Mesothelial cell of epicardium (in vitro differentiated cells): ENCODE measurements at regions not wholly inside any gene's neighbourhood (a gene's known extent, or its start where the extent isn't known, plus 50 kb on each side); places are given as distances from the start of the nearest gene placed in this dataset.

Source experiments
- DNase-seq, 2 experiments: peaks; one replicate each; pipeline ENCODE4 v3.0.0; 2021; ENCODE audit warnings: low spot score in 2 of 2; ENCODE audit not compliant: unreplicated experiment in 2 of 2
- H3K27ac Mint-ChIP-seq: 2 replicates; pipeline ENCODE4 v1.8.0; 2021; ENCODE audit warnings: mixed read lengths
- H3K27me3 Mint-ChIP-seq: 2 replicates; pipeline ENCODE4 v1.8.0; 2021; ENCODE audit warnings: low read depth, mixed read lengths
- H3K36me3 Mint-ChIP-seq: 2 replicates; pipeline ENCODE4 v1.8.0; 2021; ENCODE audit warnings: mixed read lengths
- H3K4me1 Mint-ChIP-seq: 2 replicates; pipeline ENCODE4 v1.8.0; 2021; ENCODE audit warnings: mixed read lengths
- H3K4me3 Mint-ChIP-seq: 2 replicates; pipeline ENCODE4 v1.8.0; 2021; ENCODE audit warnings: mild to moderate bottlenecking, moderate library complexity, mixed read lengths
- H3K9me3 Mint-ChIP-seq: 2 replicates; pipeline ENCODE4 v1.8.0; 2021; ENCODE audit warnings: mixed read lengths
- TF ChIP-seq, protein P1 (sequence below): fragments of 200-600 bp; sonication (generic); IDR thresholded peaks from one replicate; pipeline ENCODE4 v1.5.0; 2021; ENCODE audit warnings: antibody characterized with exemption; ENCODE audit not compliant: unreplicated experiment

DNA sequence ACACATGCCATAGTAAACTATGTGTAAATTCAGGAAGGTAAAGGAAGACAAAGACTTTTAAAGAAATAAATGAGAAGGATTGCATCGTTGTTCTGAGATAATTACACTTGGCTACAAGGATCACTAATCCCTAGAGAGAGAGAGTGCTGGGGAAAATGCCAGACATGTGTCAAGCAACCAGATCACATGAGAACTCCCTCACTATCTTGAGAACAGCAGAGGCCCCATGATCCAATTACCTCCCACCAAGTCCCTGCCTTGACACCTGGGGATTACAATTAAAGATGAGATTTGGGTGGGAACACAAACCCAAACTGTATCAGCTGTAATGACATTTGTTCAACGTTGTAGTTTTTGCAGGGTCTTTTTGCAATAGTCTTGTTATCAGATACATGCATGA, 1600.9 kb upstream of the MIR17HG start:
- no peak overlapping the region for H3K4me3 Mint-ChIP-seq
- H3K27ac Mint-ChIP-seq: no peak overlapping the region
- no peaks in the 10 kb centered on the region for H3K36me3 Mint-ChIP-seq
- TF ChIP-seq, protein P1, sequence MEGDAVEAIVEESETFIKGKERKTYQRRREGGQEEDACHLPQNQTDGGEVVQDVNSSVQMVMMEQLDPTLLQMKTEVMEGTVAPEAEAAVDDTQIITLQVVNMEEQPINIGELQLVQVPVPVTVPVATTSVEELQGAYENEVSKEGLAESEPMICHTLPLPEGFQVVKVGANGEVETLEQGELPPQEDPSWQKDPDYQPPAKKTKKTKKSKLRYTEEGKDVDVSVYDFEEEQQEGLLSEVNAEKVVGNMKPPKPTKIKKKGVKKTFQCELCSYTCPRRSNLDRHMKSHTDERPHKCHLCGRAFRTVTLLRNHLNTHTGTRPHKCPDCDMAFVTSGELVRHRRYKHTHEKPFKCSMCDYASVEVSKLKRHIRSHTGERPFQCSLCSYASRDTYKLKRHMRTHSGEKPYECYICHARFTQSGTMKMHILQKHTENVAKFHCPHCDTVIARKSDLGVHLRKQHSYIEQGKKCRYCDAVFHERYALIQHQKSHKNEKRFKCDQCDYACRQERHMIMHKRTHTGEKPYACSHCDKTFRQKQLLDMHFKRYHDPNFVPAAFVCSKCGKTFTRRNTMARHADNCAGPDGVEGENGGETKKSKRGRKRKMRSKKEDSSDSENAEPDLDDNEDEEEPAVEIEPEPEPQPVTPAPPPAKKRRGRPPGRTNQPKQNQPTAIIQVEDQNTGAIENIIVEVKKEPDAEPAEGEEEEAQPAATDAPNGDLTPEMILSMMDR: no peak
- peaks cover 18% of the 10 kb centered on the region for H3K4me1 Mint-ChIP-seq
- no peak for DNase-seq
- H3K9me3 Mint-ChIP-seq: no peaks in the 10 kb centered on the region
- no peaks in the 10 kb centered on the region for H3K27me3 Mint-ChIP-seq

DNA sequence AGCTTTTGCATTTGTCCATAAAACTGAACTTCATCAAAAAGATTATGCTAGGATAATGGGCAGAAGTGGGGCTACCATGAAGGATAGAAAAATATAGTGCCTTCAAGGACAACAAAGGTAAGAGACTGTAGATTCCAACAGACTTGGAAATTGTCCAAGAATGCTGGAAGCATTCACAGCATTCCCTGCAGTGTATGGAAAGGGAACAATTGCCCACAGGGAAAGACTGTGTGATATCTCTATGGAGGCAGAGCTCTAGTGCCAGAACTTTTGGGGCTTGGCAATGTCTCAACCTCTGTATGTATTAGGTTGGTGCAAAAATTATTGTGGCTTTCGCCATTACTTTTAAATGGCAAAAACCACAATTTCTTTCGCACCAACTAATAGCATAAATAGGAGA, 1598.8 kb upstream of the MIR17HG start:
- TF ChIP-seq, protein P1: no peak
- Mint-ChIP-seq H3K27me3 (no peaks in the 10 kb centered on the region), H3K27ac (no peak overlapping the region), H3K9me3 (no peaks in the 10 kb centered on the region), H3K4me1 (peaks cover 18% of the 10 kb centered on the region), H3K36me3 (no peaks in the 10 kb centered on the region), H3K4me3 (no peak overlapping the region)
- DNase-seq: no peak

DNA sequence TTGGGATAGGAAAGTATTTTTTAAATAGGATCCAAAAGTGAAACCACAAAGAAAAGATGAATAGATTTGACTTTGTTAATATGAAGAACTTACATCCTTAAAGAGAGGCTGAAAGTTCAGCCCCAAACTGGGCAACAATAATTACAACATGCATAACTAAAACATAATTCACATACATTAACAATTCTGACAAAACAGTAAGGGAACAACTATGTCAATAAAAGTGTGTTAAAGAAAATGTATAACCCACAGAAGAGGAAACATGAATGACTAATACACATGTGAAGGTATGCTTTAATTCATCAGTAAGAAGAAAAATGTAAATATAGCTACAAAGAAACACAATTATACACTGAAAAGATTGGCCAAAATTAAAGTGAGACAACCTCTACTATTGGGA, 1597.6 kb upstream of the MIR17HG start:
- no peaks in the 10 kb centered on the region for H3K9me3 Mint-ChIP-seq
- H3K36me3 Mint-ChIP-seq: no peaks in the 10 kb centered on the region
- DNase-seq: no peak
- H3K4me1 Mint-ChIP-seq: peaks cover 18% of the 10 kb centered on the region
- no peak overlapping the region for H3K4me3 Mint-ChIP-seq
- TF ChIP-seq, protein P1: no peak
- H3K27me3 Mint-ChIP-seq: no peaks in the 10 kb centered on the region
- no peak overlapping the region for H3K27ac Mint-ChIP-seq

DNA sequence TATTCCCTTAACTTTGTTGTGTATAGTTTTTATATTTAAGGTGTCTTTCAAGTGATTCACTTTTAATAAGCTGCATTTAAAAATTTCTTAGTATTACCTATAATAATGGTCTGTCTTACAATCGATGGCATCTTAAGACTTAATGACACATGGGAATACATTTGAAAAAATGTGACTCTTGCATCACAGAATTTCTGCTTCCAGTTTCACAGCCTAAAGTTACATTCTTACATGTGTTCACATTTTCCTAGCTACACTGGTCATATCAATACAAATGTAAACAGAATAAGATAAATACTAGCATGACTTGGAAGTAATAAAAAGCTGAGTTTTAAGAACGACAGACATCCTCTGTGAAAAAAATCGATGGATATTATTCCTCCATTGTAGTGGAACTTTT, 1597.1 kb upstream of the MIR17HG start:
- TF ChIP-seq, protein P1: no peak
- Mint-ChIP-seq H3K27ac (no peak overlapping the region), H3K4me3 (no peak overlapping the region), H3K4me1 (peaks cover 18% of the 10 kb centered on the region), H3K27me3 (no peaks in the 10 kb centered on the region), H3K36me3 (no peaks in the 10 kb centered on the region), H3K9me3 (peaks cover under 1% of the 10 kb centered on the region)
- DNase-seq: no peak

DNA sequence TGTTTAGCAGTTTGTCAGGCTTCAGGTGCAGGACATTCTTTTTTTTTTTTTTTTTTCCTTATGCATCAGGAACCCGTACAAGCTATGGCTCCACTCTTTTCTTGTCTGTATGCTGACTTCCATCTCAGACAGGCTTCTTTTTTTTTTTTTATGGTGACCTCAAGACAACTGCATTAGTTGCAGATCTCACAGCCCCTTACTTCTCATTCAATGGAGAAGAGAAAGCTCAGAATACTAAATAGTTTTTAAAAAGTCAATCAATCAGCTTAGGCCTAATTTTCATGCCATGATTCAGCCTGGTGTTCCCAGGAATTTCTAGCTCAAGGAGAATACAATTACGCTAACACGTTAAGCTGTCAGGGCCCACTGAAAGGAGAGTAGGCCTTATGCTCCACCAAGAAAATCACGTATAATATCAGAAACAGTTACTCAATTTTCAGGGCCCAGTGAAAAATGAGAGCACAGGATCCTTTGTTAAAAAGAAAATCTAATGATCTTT, 1596.0 kb upstream of the MIR17HG start:
- Mint-ChIP-seq H3K27me3 (no peaks in the 10 kb centered on the region), H3K36me3 (peaks cover 4% of the 10 kb centered on the region), H3K4me3 (no peak overlapping the region), H3K4me1 (peaks cover 15% of the 10 kb centered on the region), H3K27ac (no peak overlapping the region), H3K9me3 (peaks cover 11% of the 10 kb centered on the region)
- TF ChIP-seq, protein P1: no peak
- DNase-seq: no peak

DNA sequence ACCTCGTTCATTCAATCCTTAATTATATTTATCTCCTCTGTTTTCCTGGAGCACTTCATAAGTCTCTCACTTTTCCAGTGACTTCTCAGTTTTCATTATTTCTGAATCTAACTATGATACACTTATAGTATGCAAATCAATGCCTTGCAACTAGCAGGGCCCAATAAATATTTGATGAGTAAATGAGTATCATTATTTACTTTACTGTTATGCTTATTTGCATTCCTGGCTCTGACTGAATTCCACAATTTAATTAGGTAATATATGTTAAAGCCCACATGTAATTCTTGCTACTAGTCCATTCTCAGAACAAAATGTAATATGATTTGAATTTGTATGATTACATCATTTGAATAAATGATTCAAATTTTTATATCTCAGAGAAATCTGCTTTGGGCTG, 1595.1 kb upstream of the MIR17HG start:
- TF ChIP-seq, protein P1: no peak
- no peak overlapping the region for H3K4me3 Mint-ChIP-seq
- peaks cover 4% of the 10 kb centered on the region for H3K36me3 Mint-ChIP-seq
- peaks cover 13% of the 10 kb centered on the region for H3K4me1 Mint-ChIP-seq
- H3K27ac Mint-ChIP-seq: no peak overlapping the region
- H3K27me3 Mint-ChIP-seq: no peaks in the 10 kb centered on the region
- peaks cover 17% of the 10 kb centered on the region for H3K9me3 Mint-ChIP-seq
- no peak for DNase-seq
